Sigmoid colon (tissue), 3 donors: ENCODE measurements at regions not wholly inside any gene's neighbourhood (a gene's known extent, or its start where the extent isn't known, plus 50 kb on each side); places are given as distances from the start of the nearest gene placed in this dataset.

Source experiments
- small RNA-seq, 3 donors: library from RNA; depleted of rRNA; stranded (forward); fragments of <200 nt; gene quantifications; one replicate each; pipeline ENCODE3, GENCODE V24; 2016

Small RNA genes in the stretch of these regions (small RNA-seq; reads per million reads assigned to genes)
- 0 reads per million in 3 donors for gene AC104058.1
